Aorta (tissue), 5 donors: ENCODE measurements at regions not wholly inside any gene's neighbourhood (a gene's known extent, or its start where the extent isn't known, plus 50 kb on each side); places are given as distances from the start of the nearest gene placed in this dataset.

ENCODE experiments used
- ATAC-seq: fragments of 200-7000 bp; cut with Tn5 transposase; one replicate; pipeline ENCODE4 v1.9.1; 2022; ENCODE audit warnings: moderate library complexity; ENCODE audit not compliant: low FRiP score
- DNase-seq, 2 donors: peaks; one replicate each; pipeline ENCODE4 v3.0.0-alpha.2; 2020
- H3K27ac ChIP-seq, 2 donors: one replicate each; pipeline ENCODE4 v1.5.1; 2013; ENCODE audit warnings: low read length in 2 of 2, mild to moderate bottlenecking in 2 of 2, moderate library complexity in 2 of 2, control low read depth in 1 of 2, inconsistent platforms in 1 of 2, low read depth in 1 of 2
- H3K27me3 ChIP-seq, 2 donors: one replicate each; pipeline ENCODE4 v1.6.1; 2013; ENCODE audit warnings: control low read depth in 1 of 2, low read length in 1 of 2, mild to moderate bottlenecking in 1 of 2, moderate library complexity in 1 of 2; ENCODE audit not compliant: insufficient read depth in 2 of 2, control insufficient read depth in 1 of 2
- H3K36me3 ChIP-seq, 2 donors: one replicate each; pipeline ENCODE4 v1.6.1; 2013; ENCODE audit warnings: control low read depth in 1 of 2, low read length in 1 of 2, mild to moderate bottlenecking in 1 of 2; ENCODE audit not compliant: insufficient read depth in 2 of 2, control insufficient read depth in 1 of 2
- H3K4me1 ChIP-seq, 2 donors: one replicate each; pipeline ENCODE4 v1.6.1; 2013; ENCODE audit warnings: low read length in 2 of 2, control low read depth in 1 of 2, mild to moderate bottlenecking in 1 of 2, moderate library complexity in 1 of 2; ENCODE audit not compliant: insufficient read depth in 2 of 2, control insufficient read depth in 1 of 2
- H3K4me3 ChIP-seq, 2 donors: one replicate each; pipeline ENCODE4 v1.5.1; 2013; ENCODE audit warnings: low read length in 2 of 2, control low read depth in 1 of 2, mild to moderate bottlenecking in 1 of 2
- H3K9me3 ChIP-seq: one replicate; pipeline ENCODE4 v1.6.1; 2013; ENCODE audit warnings: mild to moderate bottlenecking, low read length; ENCODE audit not compliant: control insufficient read depth
- WGBS, 2 donors: extraction: QIAGEN DNeasy Blood & Tissue Kit; methylation state at CpG; one replicate each; pipeline ENCODE4 v1.1.7; 2013; 5-methylcytosine and 5-hydroxymethylcytosine counted together
- intact Hi-C, 2 donors: fragments of 100-400 bp; cut with DNase I; formaldehyde crosslinking; loops; one replicate each; pipeline versions ENCODE4 v1.14.2 to v1.15.0; 2022
- donor health status: healthy with polysubstance abuse.
- donor health status: Bipolar disorder and iron deficiency.
- donor health status: DM: no; HTN: no; CAD: no.
- donor health status: DM: no; HTN: no; CAD: no.
- donor health status: DM: yes; HTN: yes; CAD: no.

DNA sequence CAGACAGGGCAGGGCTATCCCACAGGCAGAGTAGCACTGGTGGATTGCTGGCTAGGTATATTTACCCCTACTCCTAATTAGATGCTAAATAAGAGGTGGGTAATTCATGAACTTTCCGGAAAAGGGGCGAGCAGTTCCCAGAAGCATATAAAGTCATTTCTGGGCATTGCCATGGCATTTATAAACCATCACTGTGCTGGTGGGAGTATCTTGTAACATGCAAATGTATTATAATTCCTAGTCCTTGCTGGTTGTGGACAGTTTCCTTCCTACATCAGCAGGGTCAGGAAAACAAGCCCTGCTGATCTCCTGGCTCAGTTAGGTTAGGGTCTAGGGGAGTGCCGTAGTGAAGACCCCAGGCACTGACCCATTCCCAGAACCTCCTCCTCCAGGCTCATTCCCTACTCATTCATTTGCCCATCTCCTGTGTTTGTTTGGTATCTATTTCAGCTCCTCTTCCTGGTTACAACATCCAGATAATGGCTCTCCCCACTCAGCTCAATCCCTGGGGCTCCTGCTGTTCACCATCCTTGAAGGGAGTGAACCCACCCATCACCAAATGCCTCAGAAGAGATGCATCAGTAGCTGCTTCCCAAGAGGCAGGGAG is 282.7 kb downstream of the SRBD1 start:
- H3K9me3 ChIP-seq = peaks cover 2% of the 10 kb centered on the region
- WGBS, 2 donors = 82 to 97% methylated on average over 3 of the region's 3 CpGs
- ATAC-seq = no peak

GRCh38 chr2:45323344-45323743 is 287.7 kb downstream of the SRBD1 start:
- intact Hi-C loops = no loop called here
- WGBS, 2 donors = 94 to 96% methylated on average over 3 of the region's 3 CpGs

More for the DNA sequence above, 282.7 kb downstream of the SRBD1 start:
- no peaks in the 10 kb centered on the region for H3K4me1 ChIP-seq
- no peaks in the 10 kb centered on the region for H3K36me3 ChIP-seq
- intact Hi-C loops = no loop called here
- no peak overlapping the region for H3K4me3 ChIP-seq
- no peak overlapping the region for H3K27ac ChIP-seq
- no peaks in the 10 kb centered on the region for H3K27me3 ChIP-seq
- no peak for DNase-seq

GRCh38 chr2:45320956-45321355 is 290.1 kb downstream of the SRBD1 start:
- no peaks in the 10 kb centered on the region for H3K36me3 ChIP-seq
- H3K4me1 ChIP-seq = no peaks in the 10 kb centered on the region
- H3K4me3 ChIP-seq = no peak overlapping the region
- ATAC-seq (no peak), DNase-seq (no peak)
- H3K27ac ChIP-seq = no peak overlapping the region
- no peaks in the 10 kb centered on the region for H3K27me3 ChIP-seq
- WGBS, 2 donors = 97 to 100% methylated on average over 2 of the region's 2 CpGs
- intact Hi-C loops = no loop called here
- peaks cover 6% of the 10 kb centered on the region for H3K9me3 ChIP-seq

More at GRCh38 chr2:45323344-45323743, 287.7 kb downstream of the SRBD1 start:
- Histone ChIP-seq H3K27ac (no peak overlapping the region), H3K9me3 (peaks cover 4% of the 10 kb centered on the region), H3K36me3 (no peaks in the 10 kb centered on the region), H3K4me1 (no peaks in the 10 kb centered on the region), H3K27me3 (no peaks in the 10 kb centered on the region), H3K4me3 (no peak overlapping the region)
- no peak for ATAC-seq
- no peak for DNase-seq

DNA sequence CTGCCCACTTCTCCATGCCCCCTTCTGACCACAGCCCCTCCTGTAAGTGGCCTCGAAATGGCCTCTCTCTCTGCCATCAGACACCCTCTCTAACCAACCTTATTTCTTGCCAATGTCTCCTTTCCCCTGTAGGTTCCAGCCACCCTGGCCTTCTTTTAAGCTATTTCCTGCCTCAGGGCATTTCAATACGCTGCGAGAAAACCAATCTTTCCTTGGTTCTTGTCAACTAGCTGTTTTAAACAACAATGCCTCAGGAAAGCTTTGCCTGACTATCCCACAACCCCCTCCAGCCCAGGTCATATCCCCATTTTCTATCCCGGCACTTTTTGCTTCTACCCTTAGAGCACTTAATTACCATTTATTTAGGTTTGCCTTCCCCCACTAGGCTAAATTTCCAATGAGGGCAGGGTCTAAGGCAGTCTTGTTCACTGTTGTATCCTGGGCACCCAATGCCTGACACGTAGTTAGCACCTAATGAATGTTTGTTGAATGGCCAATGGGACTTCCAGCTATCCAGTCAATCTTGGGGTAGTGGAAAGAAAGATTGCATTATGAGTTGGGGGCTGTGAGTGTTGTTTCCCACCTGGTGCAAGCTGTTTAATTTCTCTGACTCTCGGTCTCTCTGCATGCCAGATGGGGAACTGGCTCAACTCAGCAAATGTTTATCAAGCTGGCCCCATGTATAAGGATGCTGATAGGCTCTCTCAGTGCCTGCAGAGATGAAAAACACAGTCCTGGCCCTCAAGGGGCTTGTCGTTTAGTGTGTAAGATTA is 291.2 kb downstream of the SRBD1 start:
- no peak for DNase-seq
- WGBS, 2 donors = 87 to 93% methylated on average over 7 of the region's 7 CpGs
- no peaks in the 10 kb centered on the region for H3K36me3 ChIP-seq
- intact Hi-C loops = no loop called here
- H3K27me3 ChIP-seq = no peaks in the 10 kb centered on the region
- ATAC-seq = no peak
- no peak overlapping the region for H3K4me3 ChIP-seq
- H3K27ac ChIP-seq = no peak overlapping the region
- H3K9me3 ChIP-seq = peaks cover 6% of the 10 kb centered on the region
- H3K4me1 ChIP-seq = no peaks in the 10 kb centered on the region

GRCh38 chr2:45318686-45319085 is 292.4 kb downstream of the SRBD1 start:
- ATAC-seq (no peak), DNase-seq (no peak)
- intact Hi-C loops = no loop called here
- no peak overlapping the region for H3K27ac ChIP-seq
- no peak overlapping the region for H3K4me3 ChIP-seq
- H3K27me3 ChIP-seq = no peaks in the 10 kb centered on the region
- H3K9me3 ChIP-seq = peaks cover 4% of the 10 kb centered on the region
- no peaks in the 10 kb centered on the region for H3K4me1 ChIP-seq
- WGBS, 2 donors = 90 to 97% methylated on average over 4 of the region's 4 CpGs
- no peaks in the 10 kb centered on the region for H3K36me3 ChIP-seq

- no peak overlapping the region for H3K27ac ChIP-seq
- H3K9me3 ChIP-seq = peaks cover 1% of the 10 kb centered on the region
- intact Hi-C loops = no loop called here
- H3K36me3 ChIP-seq = no peaks in the 10 kb centered on the region
- no peaks in the 10 kb centered on the region for H3K27me3 ChIP-seq
- WGBS, 2 donors = 81 to 83% methylated on average over 10 of the region's 10 CpGs
- no peaks in the 10 kb centered on the region for H3K4me1 ChIP-seq
- H3K4me3 ChIP-seq = no peak overlapping the region
- ATAC-seq (no peak), DNase-seq (no peak)
Measured at GRCh38 chr2:45316576-45317338, 294.3 kb downstream of the SRBD1 start.

GRCh38 chr2:45315861-45316260 is 295.2 kb downstream of the SRBD1 start:
- ATAC-seq = no peak
- Histone ChIP-seq H3K27ac (no peak overlapping the region), H3K4me1 (no peaks in the 10 kb centered on the region), H3K4me3 (no peak overlapping the region), H3K36me3 (no peaks in the 10 kb centered on the region), H3K27me3 (no peaks in the 10 kb centered on the region), H3K9me3 (peaks cover 1% of the 10 kb centered on the region)
- intact Hi-C loops = no loop called here
- no peak for DNase-seq
- 44 to 47% methylated on average over 3 of the region's 3 CpGs for WGBS, 2 donors

GRCh38 chr2:45312275-45312674 is 298.8 kb downstream of the SRBD1 start:
- WGBS, 2 donors = 94 to 95% methylated on average over 7 of the region's 7 CpGs
- Histone ChIP-seq H3K4me1 (no peaks in the 10 kb centered on the region), H3K27me3 (no peaks in the 10 kb centered on the region), H3K27ac (no peak overlapping the region), H3K9me3 (no peaks in the 10 kb centered on the region), H3K4me3 (no peak overlapping the region), H3K36me3 (no peaks in the 10 kb centered on the region)
- DNase-seq (no peak), ATAC-seq (no peak)
- intact Hi-C loops = no loop called here
